Activated CD4-positive, alpha-beta T cell treated with anti-CD3 and anti-CD28 coated beads, Interleukin-2, amount 50 U/mL, for 24 hours (primary cell): ENCODE measurements at regions not wholly inside any gene's neighbourhood (a gene's known extent, or its start where the extent isn't known, plus 50 kb on each side); places are given as distances from the start of the nearest gene placed in this dataset.

Source experiments
- DNase-seq, 2 donors: peaks; one replicate each; pipeline ENCODE4 v3.0.0-alpha.2; 2020; ENCODE audit warnings: low read depth in 1 of 2, low spot score in 1 of 2

GRCh38 chr18:47485221-47485797 lies 233.8 kb upstream of the SKOR2 start:
- DNase-seq = no peak

DNA sequence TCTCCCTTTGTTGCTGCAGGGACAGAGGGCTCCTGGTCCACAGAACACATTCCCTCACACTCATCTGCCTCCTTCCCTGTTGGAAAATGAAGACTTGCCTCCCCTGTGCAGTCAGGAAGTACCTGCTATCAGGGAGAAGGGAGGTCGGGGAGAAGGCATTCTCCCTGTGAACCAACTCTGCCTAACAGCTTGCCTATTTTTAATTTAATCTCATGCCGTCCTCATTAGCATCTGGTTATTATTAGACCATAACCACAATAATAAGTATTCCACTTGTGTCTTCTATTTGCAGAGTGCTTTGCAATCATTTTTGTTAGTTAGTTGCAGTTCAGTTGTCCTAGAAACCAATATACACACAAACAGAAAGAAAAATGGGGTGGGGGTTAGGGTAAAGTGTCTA lies 232.6 kb upstream of the SKOR2 start:
- no peak for DNase-seq

- no peak for DNase-seq
These were observed 228.7 kb upstream of the SKOR2 start for GRCh38 chr18:47480166-47480565.

GRCh38 chr18:47471784-47472183 lies 220.3 kb upstream of the SKOR2 start:
- no peak for DNase-seq

DNA sequence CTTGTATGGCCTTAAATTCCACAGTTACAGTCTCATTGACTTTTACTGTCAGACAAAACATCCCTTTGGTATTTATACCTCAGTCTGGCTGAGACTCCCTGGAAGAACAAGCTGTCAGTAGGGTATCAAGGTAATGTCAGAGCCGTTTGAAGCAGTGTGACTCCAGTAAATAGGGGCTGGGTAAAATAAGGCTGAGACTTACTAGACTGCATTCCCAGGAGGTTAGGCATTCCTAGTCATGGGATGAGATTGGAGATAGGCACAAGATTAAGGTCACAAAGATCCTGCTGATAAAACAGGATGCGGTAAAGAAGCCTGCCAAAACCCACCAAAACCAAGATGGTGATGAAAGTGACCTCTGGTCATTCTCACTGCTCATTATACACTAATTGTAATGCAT lies 219.5 kb upstream of the SKOR2 start:
- no peak for DNase-seq

DNA sequence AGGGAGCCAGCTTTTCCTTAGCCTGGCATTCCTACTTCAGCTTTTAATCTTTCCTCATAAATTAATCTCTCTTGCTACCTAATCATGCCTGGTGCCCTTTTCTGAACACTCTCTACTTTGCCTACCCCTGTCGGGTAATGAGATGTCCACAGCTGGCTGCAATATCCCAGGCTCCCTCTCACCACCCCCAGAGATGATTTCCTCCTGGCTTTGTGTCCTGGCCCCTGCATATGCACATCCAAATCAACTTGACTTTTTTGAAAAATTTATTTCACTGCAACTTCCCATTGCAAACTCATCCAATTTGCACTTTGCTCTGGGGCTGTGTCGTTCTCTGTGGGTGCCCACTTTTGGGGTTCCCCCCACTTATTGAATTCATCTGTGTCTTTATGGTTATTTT lies 218.1 kb upstream of the SKOR2 start:
- DNase-seq = no peak

DNA sequence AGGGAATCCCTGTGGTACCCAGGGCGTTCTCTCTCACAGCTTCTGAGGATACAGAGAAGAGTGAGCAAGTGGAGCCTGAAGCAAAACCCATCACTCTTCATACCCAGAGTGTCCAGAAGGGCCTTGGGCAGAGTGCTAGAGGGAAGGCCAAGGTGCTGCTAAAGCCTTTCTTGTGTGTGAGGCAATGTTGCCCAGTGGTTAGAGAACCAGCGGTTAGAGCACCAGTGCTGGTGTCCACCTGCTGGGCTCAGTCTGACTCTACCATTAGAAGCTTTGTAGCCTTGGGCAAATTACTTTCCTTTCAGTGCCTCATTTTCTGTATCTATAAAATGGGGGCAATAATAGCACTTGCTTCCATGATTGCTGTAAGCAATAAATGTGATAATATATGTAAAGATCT lies 210.5 kb upstream of the SKOR2 start:
- DNase-seq = no peak

- DNase-seq = no peak
These were observed 210.0 kb upstream of the SKOR2 start for GRCh38 chr18:47461406-47461948.

- no peak for DNase-seq
These were observed 207.0 kb upstream of the SKOR2 start for GRCh38 chr18:47458483-47458882.

- DNase-seq = no peak
These were observed 206.2 kb upstream of the SKOR2 start for GRCh38 chr18:47457614-47458013.

DNA sequence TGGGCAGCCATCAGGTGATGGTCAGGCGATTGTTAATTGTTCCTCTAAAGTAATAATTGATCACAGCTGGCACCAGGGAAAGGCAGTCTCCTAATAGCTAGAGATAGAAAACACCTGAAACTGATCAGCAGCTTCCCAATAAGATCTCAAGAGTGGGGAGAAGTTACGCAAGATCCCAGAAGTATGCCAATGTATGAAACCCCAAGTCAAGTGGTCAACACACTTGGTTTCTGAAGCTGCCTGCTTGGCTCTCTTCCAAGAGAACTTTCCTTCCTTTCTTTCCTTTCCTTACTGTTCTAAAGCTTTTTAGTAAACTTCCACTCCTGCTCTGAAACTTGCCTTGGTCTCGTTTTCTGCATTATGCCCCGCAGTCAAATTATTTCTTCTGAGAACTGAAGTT lies 201.6 kb upstream of the SKOR2 start:
- no peak for DNase-seq

GRCh38 chr18:47448956-47449355 lies 197.5 kb upstream of the SKOR2 start:
- DNase-seq = no peak

DNA sequence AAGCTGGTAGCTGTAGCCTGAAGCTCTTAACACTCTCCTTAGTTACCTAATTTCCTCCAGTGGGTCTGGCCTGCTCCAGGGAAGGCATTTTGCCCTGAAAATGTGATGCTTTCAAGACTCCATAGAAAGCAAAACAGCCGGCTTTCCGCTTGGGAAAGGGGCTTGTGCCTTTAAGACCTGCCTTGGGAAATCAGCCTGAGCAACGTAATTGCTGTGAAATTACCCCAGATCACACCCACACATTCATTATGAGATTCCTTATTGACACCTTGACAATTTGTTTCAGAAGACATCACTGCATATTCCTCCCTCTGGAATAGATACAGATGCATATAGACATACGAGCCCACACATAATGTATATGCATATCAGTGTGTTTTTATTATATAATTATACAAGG lies 190.5 kb upstream of the SKOR2 start:
- no peak for DNase-seq

DNA sequence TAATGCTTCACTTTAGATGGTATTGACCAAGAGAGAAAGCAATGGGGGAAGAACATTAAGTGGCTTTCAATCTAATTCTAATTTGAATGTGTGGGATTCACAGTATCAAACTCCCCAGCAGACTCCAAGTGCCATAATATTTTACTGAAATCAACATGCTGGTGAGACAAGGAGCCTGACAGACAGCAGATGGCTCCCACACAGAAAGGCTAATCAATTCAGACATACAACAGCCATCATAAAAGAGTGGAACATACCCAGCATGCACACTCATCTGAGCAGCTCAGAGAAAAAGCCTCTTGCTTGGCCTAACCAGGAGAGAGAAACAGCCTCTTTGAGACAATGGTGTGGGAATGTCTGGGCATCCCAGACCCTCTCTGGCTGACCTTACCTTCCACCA lies 186.5 kb upstream of the SKOR2 start:
- no peak for DNase-seq

- DNase-seq = no peak
These were observed 185.4 kb upstream of the SKOR2 start for GRCh38 chr18:47436871-47437270.

DNA sequence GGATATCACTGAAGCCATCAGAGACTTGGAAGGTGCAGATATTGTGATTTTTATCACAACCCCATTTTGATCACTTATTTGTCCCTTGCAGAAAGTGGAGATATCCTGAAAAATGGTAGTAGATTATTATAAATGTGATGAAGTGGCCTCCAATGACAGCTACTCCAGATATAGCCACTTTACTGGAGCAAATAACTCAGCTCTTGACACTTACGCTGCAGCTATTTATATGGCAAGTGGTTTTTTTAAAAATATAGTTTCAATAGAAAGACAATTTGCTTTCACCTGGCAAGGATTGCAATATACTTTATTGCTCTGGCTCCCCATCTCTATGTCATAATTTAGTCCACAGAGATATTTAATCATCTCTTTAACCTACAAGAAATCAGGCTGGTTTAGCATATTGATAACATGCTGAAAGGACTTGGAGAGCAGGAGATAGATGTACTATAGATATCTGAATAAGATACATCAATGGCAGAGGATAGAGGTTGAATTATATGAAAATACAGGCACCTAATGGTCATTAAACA lies 182.8 kb upstream of the SKOR2 start:
- DNase-seq = no peak

- no peak for DNase-seq
These were observed 176.6 kb upstream of the SKOR2 start for GRCh38 chr18:47427923-47428637.

DNA sequence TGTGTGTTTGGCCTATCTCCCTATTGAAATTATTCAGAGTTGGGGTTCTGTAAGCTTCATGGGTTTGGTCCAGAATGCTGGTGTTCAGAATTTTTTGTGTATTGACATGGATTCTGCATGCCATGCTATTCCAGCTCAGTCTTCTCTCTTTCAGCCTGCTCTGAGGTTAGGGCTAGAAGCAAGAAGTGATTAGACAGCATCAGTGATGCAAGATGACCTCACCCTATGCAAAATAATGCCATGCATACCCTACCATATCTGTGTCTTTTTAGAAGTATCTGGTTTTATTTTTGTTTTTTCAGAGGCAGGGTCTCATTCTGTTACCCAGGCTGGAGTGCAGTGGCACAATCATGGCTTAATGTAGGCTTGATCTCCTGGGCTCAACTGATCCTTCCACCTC lies 175.6 kb upstream of the SKOR2 start:
- DNase-seq = no peak

DNA sequence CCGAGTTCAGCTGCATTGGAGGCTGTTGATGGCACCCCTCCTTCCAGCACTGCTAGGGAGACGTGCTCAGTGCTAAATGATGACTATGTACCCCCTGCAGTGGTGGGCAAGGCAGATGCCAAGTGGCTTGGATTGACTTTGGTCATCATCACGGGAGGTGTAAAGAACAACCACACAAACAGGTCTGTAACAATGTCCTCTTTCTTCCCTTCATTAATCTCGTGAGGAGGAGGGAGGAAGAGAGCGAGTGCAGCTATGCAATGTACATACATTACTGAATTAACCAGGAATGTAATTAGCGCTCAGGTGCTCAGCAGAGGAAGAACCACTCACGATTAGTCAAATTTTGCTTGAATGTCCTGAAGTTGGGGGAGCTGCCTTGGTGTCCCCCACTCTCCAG lies 173.9 kb upstream of the SKOR2 start:
- no peak for DNase-seq

- DNase-seq = no peak
These were observed 171.1 kb upstream of the SKOR2 start for GRCh38 chr18:47422524-47422923.

GRCh38 chr18:47420130-47420529 lies 168.7 kb upstream of the SKOR2 start:
- DNase-seq = no peak

DNA sequence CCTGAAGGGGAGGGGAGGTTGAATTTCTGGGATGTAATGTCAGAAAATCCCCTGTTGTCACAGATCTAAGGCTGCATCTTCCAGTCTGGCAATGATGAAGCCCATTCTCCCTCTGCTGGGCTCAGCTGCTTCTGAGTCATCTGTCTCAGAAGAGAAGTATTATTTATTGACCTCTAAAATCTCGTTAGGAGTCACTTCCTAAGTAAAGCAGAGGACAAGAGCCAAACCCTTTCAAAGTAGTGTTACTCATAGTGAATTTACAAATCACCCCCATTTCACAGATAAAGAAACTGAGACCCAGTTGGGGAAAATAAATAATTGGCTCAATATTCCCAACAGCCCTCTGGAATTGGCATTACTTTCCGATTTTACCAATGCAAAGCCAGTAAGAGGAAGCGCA lies 167.3 kb upstream of the SKOR2 start:
- no peak for DNase-seq

- DNase-seq = no peak
These were observed 166.3 kb upstream of the SKOR2 start for GRCh38 chr18:47417807-47418206.
